Activated CD4-positive, alpha-beta T cell treated with anti-CD3 and anti-CD28 coated beads, Interleukin-10, Interleukin-2, amounts not matched to agents 100 ng/mL and 50 ng/mL, durations not matched to agents 16 hours and 8 hours (primary cell): ENCODE measurements at regions not wholly inside any gene's neighbourhood (a gene's known extent, or its start where the extent isn't known, plus 50 kb on each side); places are given as distances from the start of the nearest gene placed in this dataset.
"Not testable (repeated sequence)": the region's sequence is repeated elsewhere in the genome, so short reads cannot be mapped to it uniquely, and the experiment has no call there.

Experiments
- DNase-seq: peaks from one replicate; pipeline ENCODE4 v3.0.0-alpha.2; 2020

GRCh38 chr6:14217728-14218518 is 100.4 kb downstream of the CD83 start:
- DNase-seq, result no peak

GRCh38 chr6:14218519-14218800 is 100.9 kb downstream of the CD83 start:
- DNase-seq, result no peak

- DNase-seq, result no peak
Measured at GRCh38 chr6:14221564-14222279, 104.2 kb downstream of the CD83 start.

- DNase-seq, result no peak
Measured at GRCh38 chr6:14222956-14223355, 105.4 kb downstream of the CD83 start.

- DNase-seq, result no peak
Measured at GRCh38 chr6:14224359-14225103, 107.0 kb downstream of the CD83 start.

- DNase-seq, result no peak
Measured at GRCh38 chr6:14226051-14226660, 108.6 kb downstream of the CD83 start.

- peak; percentile 17 for DNase-seq
Measured at GRCh38 chr6:14228571-14228970, 111.0 kb downstream of the CD83 start.

GRCh38 chr6:14231071-14231483 is 113.5 kb downstream of the CD83 start:
- DNase-seq, result no peak

- no peak for DNase-seq
Measured at GRCh38 chr6:14231501-14232280, 114.1 kb downstream of the CD83 start.

GRCh38 chr6:14232889-14233288 is 115.3 kb downstream of the CD83 start:
- no peak for DNase-seq

- no peak for DNase-seq
Measured at GRCh38 chr6:14235653-14236356, 118.2 kb downstream of the CD83 start.

GRCh38 chr6:14239097-14239496 is 121.5 kb downstream of the CD83 start:
- no peak for DNase-seq

- DNase-seq, result no peak
Measured at GRCh38 chr6:14240411-14241166, 123.0 kb downstream of the CD83 start.

GRCh38 chr6:14241255-14242070 is 123.9 kb downstream of the CD83 start:
- DNase-seq, result no peak

- DNase-seq, result not testable (repeated sequence)
Measured at GRCh38 chr6:14242912-14243311, 125.3 kb downstream of the CD83 start.

GRCh38 chr6:14243597-14243996 is 126.0 kb downstream of the CD83 start:
- no peak for DNase-seq

GRCh38 chr6:14246876-14247275 is 129.3 kb downstream of the CD83 start:
- DNase-seq, result no peak

GRCh38 chr6:14250573-14250972 is 133.0 kb downstream of the CD83 start:
- DNase-seq, result no peak

GRCh38 chr6:14252271-14252850 is 134.8 kb downstream of the CD83 start:
- DNase-seq, result no peak

GRCh38 chr6:14254505-14254904 is 136.9 kb downstream of the CD83 start:
- no peak for DNase-seq
